Transverse colon (tissue), 4 donors: ENCODE measurements at regions not wholly inside any gene's neighbourhood (a gene's known extent, or its start where the extent isn't known, plus 50 kb on each side); places are given as distances from the start of the nearest gene placed in this dataset.

Source experiments
- CTCF ChIP-seq, 5 experiments: fragments of 200-600 bp in 3 of 5; fragments of 450-650 bp in 2 of 5; sonication (generic) in 3 of 5; IDR thresholded peaks; 1 replicate in 2 of 5; 2 replicates in 3 of 5; pipeline ENCODE4 v1.5.1; 2016 to 2017; ENCODE audit warnings: antibody characterized with exemption in 5 of 5, inconsistent platforms in 3 of 5, mild to moderate bottlenecking in 2 of 5, moderate library complexity in 1 of 5
- POLR2AphosphoS5 ChIP-seq, 3 donors: sonication (generic); formaldehyde crosslinking; IDR thresholded peaks; one replicate each; pipeline ENCODE4 v1.6.1; 2016; ENCODE audit warnings: antibody characterized with exemption in 3 of 3

GRCh38 chrX:106249706-106250379, 81.7 kb downstream of the PWWP3B start:
- no peak for TF ChIP-seq POLR2AphosphoS5 (IDR thresholded peaks at IDR 0.05)
- no peak for TF ChIP-seq CTCF (IDR thresholded peaks at IDR 0.05)
